Urinary bladder (tissue), 3 donors: ENCODE measurements at regions not wholly inside any gene's neighbourhood (a gene's known extent, or its start where the extent isn't known, plus 50 kb on each side); places are given as distances from the start of the nearest gene placed in this dataset.

Experiments used
- DNase-seq: peaks from one replicate; pipeline ENCODE4 v3.0.0-alpha.2; 2015; ENCODE audit errors: extremely low spot score
- H3K27ac ChIP-seq: one replicate; pipeline ENCODE4 v1.5.1; 2013; ENCODE audit warnings: low read depth, mild to moderate bottlenecking, moderate library complexity
- H3K36me3 ChIP-seq: one replicate; pipeline ENCODE4 v1.6.1; 2013; ENCODE audit warnings: mild to moderate bottlenecking, moderate library complexity; ENCODE audit not compliant: insufficient read depth
- H3K4me1 ChIP-seq: one replicate; pipeline ENCODE4 v1.6.1; 2013; ENCODE audit warnings: mild to moderate bottlenecking, moderate library complexity; ENCODE audit not compliant: insufficient read depth
- H3K4me3 ChIP-seq: one replicate; pipeline ENCODE4 v1.5.1; 2013; ENCODE audit warnings: low read depth, low read length
- WGBS: extraction: QIAGEN DNeasy Blood & Tissue Kit; methylation state at CpG from one replicate; pipeline ENCODE4 v1.1.7; 2013; 5-methylcytosine and 5-hydroxymethylcytosine counted together
- donor health status: healthy with polysubstance abuse.
- donor health status: healthy.

- Histone ChIP-seq H3K36me3 (no peaks in the 10 kb centered on the region), H3K27ac (no peak overlapping the region), H3K4me1 (no peaks in the 10 kb centered on the region), H3K4me3 (no peak overlapping the region)
- WGBS, result 67% methylated on average over 4 of the region's 4 CpGs
- DNase-seq, result no peak
These were observed 543.7 kb downstream of the EFNB2 start for GRCh38 chr13:105991622-105992277.

GRCh38 chr13:105991131-105991530 is 544.3 kb downstream of the EFNB2 start:
- DNase-seq, result no peak
- 84% methylated on average over 1 of the region's 1 CpG for WGBS
- no peak overlapping the region for H3K4me3 ChIP-seq
- H3K36me3 ChIP-seq, result no peaks in the 10 kb centered on the region
- no peaks in the 10 kb centered on the region for H3K4me1 ChIP-seq
- H3K27ac ChIP-seq, result no peak overlapping the region

GRCh38 chr13:105990256-105990958 is 545.1 kb downstream of the EFNB2 start:
- Histone ChIP-seq H3K36me3 (no peaks in the 10 kb centered on the region), H3K4me1 (no peaks in the 10 kb centered on the region), H3K4me3 (no peak overlapping the region), H3K27ac (no peak overlapping the region)
- DNase-seq, result no peak
- WGBS, result 79% methylated on average over 4 of the region's 4 CpGs

- DNase-seq, result no peak
- 80% methylated on average over 11 of the region's 11 CpGs for WGBS
- Histone ChIP-seq H3K4me3 (no peak overlapping the region), H3K27ac (no peak overlapping the region), H3K4me1 (no peaks in the 10 kb centered on the region), H3K36me3 (no peaks in the 10 kb centered on the region)
These were observed 550.8 kb downstream of the EFNB2 start for GRCh38 chr13:105984646-105985045.

- no peaks in the 10 kb centered on the region for H3K36me3 ChIP-seq
- no peak overlapping the region for H3K27ac ChIP-seq
- H3K4me3 ChIP-seq, result no peak overlapping the region
- no peak for DNase-seq
- WGBS, result 93% methylated on average over 3 of the region's 3 CpGs
- no peaks in the 10 kb centered on the region for H3K4me1 ChIP-seq
These were observed 551.2 kb downstream of the EFNB2 start for GRCh38 chr13:105984236-105984635.

GRCh38 chr13:105982219-105982930 is 553.1 kb downstream of the EFNB2 start:
- WGBS, result 75% methylated on average over 11 of the region's 11 CpGs
- Histone ChIP-seq H3K27ac (no peak overlapping the region), H3K4me1 (no peaks in the 10 kb centered on the region), H3K4me3 (no peak overlapping the region), H3K36me3 (no peaks in the 10 kb centered on the region)
- DNase-seq, result no peak

- Histone ChIP-seq H3K4me1 (no peaks in the 10 kb centered on the region), H3K36me3 (no peaks in the 10 kb centered on the region), H3K27ac (no peak overlapping the region), H3K4me3 (no peak overlapping the region)
- DNase-seq, result no peak
- WGBS, result 65% methylated on average over 12 of the region's 12 CpGs
These were observed 556.1 kb downstream of the EFNB2 start for GRCh38 chr13:105979131-105980011.

GRCh38 chr13:105974380-105974779 is 561.1 kb downstream of the EFNB2 start:
- no peaks in the 10 kb centered on the region for H3K36me3 ChIP-seq
- 98% methylated on average over 1 of the region's 1 CpG for whole genome bisulfite sequencing
- H3K27ac ChIP-seq, result no peak overlapping the region
- no peak for DNase-seq
- H3K4me3 ChIP-seq, result no peak overlapping the region
- H3K4me1 ChIP-seq, result peaks cover 2% of the 10 kb centered on the region

- Histone ChIP-seq H3K4me3 (no peak overlapping the region), H3K36me3 (no peaks in the 10 kb centered on the region), H3K4me1 (peaks cover 2% of the 10 kb centered on the region), H3K27ac (no peak overlapping the region)
- 78% methylated on average over 14 of the region's 14 CpGs for WGBS
- DNase-seq, result no peak
These were observed 562.5 kb downstream of the EFNB2 start for GRCh38 chr13:105972811-105973590.

GRCh38 chr13:105972306-105972721 is 563.1 kb downstream of the EFNB2 start:
- WGBS, result 30% methylated on average over 7 of the region's 7 CpGs
- DNase-seq, result no peak
- H3K36me3 ChIP-seq, result no peaks in the 10 kb centered on the region
- H3K4me3 ChIP-seq, result no peak overlapping the region
- H3K4me1 ChIP-seq, result peaks cover 2% of the 10 kb centered on the region
- H3K27ac ChIP-seq, result no peak overlapping the region

GRCh38 chr13:105971738-105972137 is 563.7 kb downstream of the EFNB2 start:
- no peak for DNase-seq
- peaks cover 2% of the 10 kb centered on the region for H3K4me1 ChIP-seq
- H3K4me3 ChIP-seq, result no peak overlapping the region
- H3K27ac ChIP-seq, result no peak overlapping the region
- 46% methylated on average over 3 of the region's 3 CpGs for WGBS
- H3K36me3 ChIP-seq, result no peaks in the 10 kb centered on the region

GRCh38 chr13:105971312-105971711 is 564.1 kb downstream of the EFNB2 start:
- Histone ChIP-seq H3K27ac (no peak overlapping the region), H3K36me3 (no peaks in the 10 kb centered on the region), H3K4me3 (no peak overlapping the region), H3K4me1 (peaks cover 2% of the 10 kb centered on the region)
- no peak for DNase-seq
- WGBS, result 60% methylated on average over 4 of the region's 4 CpGs

- WGBS, result 38% methylated on average over 4 of the region's 4 CpGs
These were observed 565.7 kb downstream of the EFNB2 start for GRCh38 chr13:105969761-105970160.

More at GRCh38 chr13:105969761-105970160, 565.7 kb downstream of the EFNB2 start:
- no peak overlapping the region for H3K27ac ChIP-seq
- peaks cover 2% of the 10 kb centered on the region for H3K4me1 ChIP-seq
- DNase-seq, result no peak
- H3K4me3 ChIP-seq, result no peak overlapping the region
- H3K36me3 ChIP-seq, result no peaks in the 10 kb centered on the region
